ENCODE measurements at regions not wholly inside any gene's neighbourhood (a gene's known extent, or its start where the extent isn't known, plus 50 kb on each side); places are given as distances from the start of the nearest gene placed in this dataset.

DNA sequence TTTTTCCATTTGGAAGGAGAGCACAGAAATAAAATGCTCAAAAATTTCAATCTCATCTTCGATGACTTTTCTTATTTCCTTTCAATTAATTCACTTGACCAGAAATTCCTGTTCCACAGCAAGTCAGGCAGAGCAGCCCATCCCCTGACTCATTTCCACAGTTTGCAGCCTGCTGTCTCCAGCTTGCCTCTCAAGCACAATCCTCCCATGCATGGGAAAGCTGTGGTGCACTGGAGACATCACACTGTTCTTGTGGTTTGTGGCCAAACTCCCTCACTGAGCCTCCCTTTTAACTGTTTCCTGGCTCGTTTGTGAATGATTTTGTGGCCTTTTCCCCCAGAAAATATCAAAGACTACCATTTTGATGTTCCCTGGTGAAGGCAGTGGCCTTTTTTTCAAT is 114.0 kb upstream of the ENPEP start:
- no peak overlapping the region for H3K4me3 ChIP-seq (ENCODE audit: low read length)
- DNase-seq (ENCODE audit: low read depth), result peak; percentile 50
- TF ChIP-seq, protein P1, sequence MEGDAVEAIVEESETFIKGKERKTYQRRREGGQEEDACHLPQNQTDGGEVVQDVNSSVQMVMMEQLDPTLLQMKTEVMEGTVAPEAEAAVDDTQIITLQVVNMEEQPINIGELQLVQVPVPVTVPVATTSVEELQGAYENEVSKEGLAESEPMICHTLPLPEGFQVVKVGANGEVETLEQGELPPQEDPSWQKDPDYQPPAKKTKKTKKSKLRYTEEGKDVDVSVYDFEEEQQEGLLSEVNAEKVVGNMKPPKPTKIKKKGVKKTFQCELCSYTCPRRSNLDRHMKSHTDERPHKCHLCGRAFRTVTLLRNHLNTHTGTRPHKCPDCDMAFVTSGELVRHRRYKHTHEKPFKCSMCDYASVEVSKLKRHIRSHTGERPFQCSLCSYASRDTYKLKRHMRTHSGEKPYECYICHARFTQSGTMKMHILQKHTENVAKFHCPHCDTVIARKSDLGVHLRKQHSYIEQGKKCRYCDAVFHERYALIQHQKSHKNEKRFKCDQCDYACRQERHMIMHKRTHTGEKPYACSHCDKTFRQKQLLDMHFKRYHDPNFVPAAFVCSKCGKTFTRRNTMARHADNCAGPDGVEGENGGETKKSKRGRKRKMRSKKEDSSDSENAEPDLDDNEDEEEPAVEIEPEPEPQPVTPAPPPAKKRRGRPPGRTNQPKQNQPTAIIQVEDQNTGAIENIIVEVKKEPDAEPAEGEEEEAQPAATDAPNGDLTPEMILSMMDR (conservative IDR thresholded peaks at IDR 0.05; ENCODE audit: low read length), result no peak

DNA sequence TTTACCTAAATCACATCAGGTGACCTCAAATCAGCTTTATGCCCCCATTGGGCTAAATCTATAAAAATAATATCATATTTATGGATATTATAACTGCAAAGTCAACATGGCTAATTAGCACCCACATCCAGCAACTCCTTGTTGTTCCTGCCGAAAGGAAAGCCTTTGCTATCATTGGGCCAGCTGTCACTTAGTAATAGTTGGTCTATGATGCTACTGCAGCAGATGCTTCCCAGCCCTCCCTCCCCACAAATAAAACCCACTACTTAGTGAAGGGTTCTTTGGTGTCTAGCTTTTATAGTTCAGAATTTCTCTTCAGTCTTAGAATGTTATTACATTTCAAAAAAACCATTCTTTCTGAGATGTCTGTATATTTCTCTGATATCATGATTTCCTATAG is 116.9 kb upstream of the ENPEP start:
- TF ChIP-seq, protein P1 (conservative IDR thresholded peaks at IDR 0.05; ENCODE audit: low read length), result no peak
- no peak overlapping the region for H3K4me3 ChIP-seq (ENCODE audit: low read length)
- no peak for DNase-seq (ENCODE audit: low read depth)

DNA sequence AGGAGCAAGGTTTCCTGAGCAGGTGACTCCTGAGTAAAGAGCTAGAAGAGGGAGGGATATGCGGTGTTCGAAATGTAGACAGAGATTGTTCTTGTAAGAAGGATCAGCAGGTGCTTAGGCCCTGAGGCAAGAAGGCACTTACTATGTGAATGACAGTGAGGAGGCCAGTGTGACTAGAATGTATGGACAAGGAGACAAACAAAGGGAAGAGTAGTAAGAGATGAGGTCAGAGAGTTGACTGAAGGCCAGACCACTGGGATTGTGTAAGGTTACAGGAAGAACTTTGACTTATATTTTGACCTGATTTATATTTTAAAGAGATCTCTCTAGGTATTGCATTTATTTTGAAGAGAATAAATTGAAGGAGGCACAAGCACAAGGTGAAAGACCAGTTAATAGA is 118.4 kb upstream of the ENPEP start:
- TF ChIP-seq, protein P1 (conservative IDR thresholded peaks at IDR 0.05; ENCODE audit: low read length), result no peak
- no peak for DNase-seq (ENCODE audit: low read depth)
- H3K4me3 ChIP-seq (ENCODE audit: low read length), result no peak overlapping the region

DNA sequence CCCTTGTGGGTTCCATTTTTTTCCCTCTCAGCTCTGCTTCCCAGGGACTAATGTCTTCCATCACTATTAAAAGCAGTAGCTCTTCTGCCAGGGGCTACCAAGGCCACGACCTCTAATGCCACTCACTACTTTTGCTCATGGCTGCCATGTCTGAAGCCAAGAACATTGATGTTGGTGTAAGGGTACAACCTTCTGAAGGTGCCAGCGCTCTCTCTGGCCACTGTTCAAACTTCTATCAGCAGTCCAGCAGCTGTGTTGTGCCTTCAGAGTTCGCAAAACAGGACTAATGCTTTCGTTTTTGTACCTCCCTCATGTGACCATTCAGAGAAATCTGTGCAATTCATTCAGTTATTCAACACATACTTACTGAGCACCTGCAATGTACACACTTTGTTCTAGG is 121.5 kb upstream of the ENPEP start:
- H3K4me3 ChIP-seq (ENCODE audit: low read length), result no peak overlapping the region
- TF ChIP-seq, protein P1 (conservative IDR thresholded peaks at IDR 0.05; ENCODE audit: low read length), result no peak
- DNase-seq (ENCODE audit: low read depth), result no peak

DNA sequence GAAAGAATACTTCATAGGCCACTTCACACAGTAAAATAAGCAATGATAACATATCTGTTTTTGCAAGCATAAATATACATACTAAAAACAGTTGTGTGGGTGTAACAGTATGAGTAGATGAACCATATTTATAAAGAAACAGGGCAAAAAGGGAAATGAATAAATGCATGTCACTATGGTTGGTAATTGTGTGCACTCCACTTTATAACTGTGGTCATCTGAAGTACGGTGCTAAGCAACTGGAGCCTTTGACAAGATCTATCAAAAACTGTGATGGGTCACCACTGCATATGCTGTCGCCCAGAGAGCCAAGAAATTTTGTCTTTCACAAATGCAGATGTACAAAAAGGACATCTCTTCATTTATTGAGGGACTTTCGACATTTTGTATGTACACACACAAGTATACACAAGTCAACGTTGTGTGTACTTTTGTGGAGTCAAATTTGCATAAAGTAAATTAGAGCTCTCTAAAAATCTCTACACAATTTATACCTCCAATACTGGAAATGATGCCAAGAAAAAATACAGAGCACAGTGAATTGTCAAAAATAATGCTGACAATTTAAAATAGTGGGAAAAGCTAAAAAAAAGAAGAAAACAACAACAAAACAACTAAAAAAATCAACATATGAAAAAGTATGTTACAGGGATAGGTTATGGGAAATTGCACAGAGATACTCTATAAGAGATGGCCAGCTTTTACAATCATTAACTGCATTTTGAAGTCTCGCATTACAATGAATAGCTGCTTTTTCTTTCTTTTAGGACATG is 123.1 kb upstream of the ENPEP start:
- DNase-seq (ENCODE audit: low read depth), result no peak
- TF ChIP-seq, protein P1 (conservative IDR thresholded peaks at IDR 0.05; ENCODE audit: low read length), result no peak
- H3K4me3 ChIP-seq (ENCODE audit: low read length), result no peak overlapping the region

DNA sequence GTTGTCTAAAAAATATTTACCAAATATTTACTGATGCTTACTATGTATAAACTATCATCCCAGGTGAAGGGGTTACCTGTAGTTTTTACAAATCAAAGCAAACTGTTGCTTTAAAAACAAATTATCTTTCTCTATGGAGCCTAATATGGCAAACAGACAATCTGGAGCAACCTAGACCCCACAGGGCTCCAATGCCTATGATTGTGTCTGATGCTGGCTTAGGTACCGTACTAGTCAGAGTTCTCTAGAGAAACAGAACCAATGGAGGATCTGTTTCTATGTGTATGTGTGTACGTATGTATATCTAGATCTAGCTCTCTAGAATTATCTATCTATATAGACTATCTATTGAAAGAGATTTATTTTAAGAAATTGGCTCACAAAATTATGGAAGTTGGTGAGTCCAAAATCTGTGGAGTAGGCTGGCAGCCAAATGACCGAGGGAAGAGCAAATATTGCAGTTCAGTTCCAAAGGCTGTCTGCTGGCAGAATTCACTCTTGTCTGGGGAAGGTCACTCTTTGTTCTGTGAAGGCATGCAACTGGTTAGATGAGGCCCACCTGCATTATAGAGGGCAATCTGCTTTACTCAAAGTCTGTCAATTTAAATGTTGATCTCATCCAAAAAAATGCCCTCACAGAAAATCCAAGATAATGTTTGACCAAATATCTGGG is 127.1 kb upstream of the ENPEP start:
- TF ChIP-seq, protein P1 (conservative IDR thresholded peaks at IDR 0.05; ENCODE audit: low read length), result no peak
- no peak for DNase-seq (ENCODE audit: low read depth)
- H3K4me3 ChIP-seq (ENCODE audit: low read length), result no peak overlapping the region

DNA sequence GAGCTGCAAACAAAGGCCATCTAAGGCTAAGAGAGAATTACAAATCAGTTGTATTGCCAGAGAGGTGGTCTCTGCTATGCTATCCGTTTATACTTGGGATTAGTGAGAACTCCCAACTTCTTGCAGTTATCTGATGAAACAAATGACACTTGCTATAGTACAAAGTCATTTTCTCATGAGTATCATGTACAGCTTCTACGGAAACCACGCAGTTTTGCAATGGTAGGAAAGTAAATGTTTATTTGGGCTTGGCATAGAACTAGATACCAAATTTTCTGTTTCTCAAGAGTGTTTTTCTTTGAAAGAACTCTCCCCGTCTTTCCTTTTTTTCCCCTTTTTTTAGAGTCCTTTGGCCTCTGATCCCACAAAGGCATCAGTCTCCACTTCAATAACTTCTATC is 128.2 kb upstream of the ENPEP start:
- TF ChIP-seq, protein P1 (conservative IDR thresholded peaks at IDR 0.05; ENCODE audit: low read length), result no peak
- no peak overlapping the region for H3K4me3 ChIP-seq (ENCODE audit: low read length)
- no peak for DNase-seq (ENCODE audit: low read depth)
